ENCODE measurements at regions not wholly inside any gene's neighbourhood (a gene's known extent, or its start where the extent isn't known, plus 50 kb on each side); places are given as distances from the start of the nearest gene placed in this dataset.

- TF ChIP-seq ZNF391 (tag by site-specific recombination; IDR thresholded peaks at IDR 0.05; ENCODE audit: borderline replicate concordance, low read depth) (no peak), ZNF155 (tag by site-specific recombination; IDR thresholded peaks at IDR 0.05) (no peak), GFI1B (tag by site-specific recombination; IDR thresholded peaks at IDR 0.05) (no peak), ZFHX2 (tag by site-specific recombination; conservative IDR thresholded peaks at IDR 0.05) (no peak), ZBTB44 (tag by site-specific recombination; IDR thresholded peaks at IDR 0.05) (no peak), ZSCAN23 (tag by site-specific recombination; IDR thresholded peaks at IDR 0.05) (no peak), ZFP69B (tag by site-specific recombination; IDR thresholded peaks at IDR 0.05) (no peak), ZNF335 (tag by site-specific recombination; conservative IDR thresholded peaks at IDR 0.05) (no peak)
Observed at GRCh38 chr15:29534378-29534777, 264.8 kb upstream of the NSMCE3 start (continued).

GRCh38 chr15:29533647-29534046, 264.0 kb upstream of the NSMCE3 start:
- Histone ChIP-seq H3K4me1 (ENCODE audit: control insufficient read depth, insufficient read depth, low read length) (no peaks in the 10 kb centered on the region), H3K9me3 (ENCODE audit: control insufficient read depth, insufficient read depth, low read depth, low read length) (no peaks in the 10 kb centered on the region), H3K27ac (ENCODE audit: extremely low read depth, low read depth, low read length) (no peak overlapping the region), H3K36me3 (ENCODE audit: control insufficient read depth in 2 of 2, insufficient read depth in 1 of 2, low read length in 2 of 2) (no peaks in the 10 kb centered on the region), H3K4me3 (ENCODE audit: low read depth, low read length) (no peak overlapping the region)
- TF ChIP-seq ZNF184 (tag by site-specific recombination; IDR thresholded peaks at IDR 0.05) (no peak), ZNF580 (tag by site-specific recombination; IDR thresholded peaks at IDR 0.05) (no peak), ZNF280C (tag by site-specific recombination; IDR thresholded peaks at IDR 0.05) (no peak), ZNF221 (tag by site-specific recombination; IDR thresholded peaks at IDR 0.05; ENCODE audit: borderline replicate concordance) (no peak), ZSCAN23 (tag by site-specific recombination; IDR thresholded peaks at IDR 0.05) (no peak), ELK4 (IDR thresholded peaks at IDR 0.05; ENCODE audit: borderline replicate concordance, low read depth, low read length) (no peak), ZNF76 (tag by site-specific recombination; IDR thresholded peaks at IDR 0.05; ENCODE audit: borderline replicate concordance, low read depth) (no peak), ZXDB (tag by site-specific recombination; IDR thresholded peaks at IDR 0.05) (no peak), IKZF3 (tag by site-specific recombination; IDR thresholded peaks at IDR 0.05) (no peak), ZFP69B (tag by site-specific recombination; IDR thresholded peaks at IDR 0.05) (no peak), ZNF302 (tag by site-specific recombination; IDR thresholded peaks at IDR 0.05; ENCODE audit: low read depth) (no peak), ZNF350 (tag by site-specific recombination; IDR thresholded peaks at IDR 0.05) (no peak), ZNF473 (tag by site-specific recombination; IDR thresholded peaks at IDR 0.05) (no peak), TSHZ1 (tag by site-specific recombination; IDR thresholded peaks at IDR 0.05; ENCODE audit: borderline replicate concordance) (no peak), ZNF324 (tag by site-specific recombination; IDR thresholded peaks at IDR 0.05) (no peak), YY2 (tag by site-specific recombination; IDR thresholded peaks at IDR 0.05) (no peak), PRDM1 (tag by site-specific recombination; IDR thresholded peaks at IDR 0.05) (no peak)
- ChIA-PET POLR2A (interaction anchor here (0.5 kb wide), 1 partner anchor 175 kb away, joined by 3 read pairs; no protein-coding TSS in a partner anchor), CTCF (no interaction called here)
